ENCODE measurements at regions not wholly inside any gene's neighbourhood (a gene's known extent, or its start where the extent isn't known, plus 50 kb on each side); places are given as distances from the start of the nearest gene placed in this dataset.

DNA sequence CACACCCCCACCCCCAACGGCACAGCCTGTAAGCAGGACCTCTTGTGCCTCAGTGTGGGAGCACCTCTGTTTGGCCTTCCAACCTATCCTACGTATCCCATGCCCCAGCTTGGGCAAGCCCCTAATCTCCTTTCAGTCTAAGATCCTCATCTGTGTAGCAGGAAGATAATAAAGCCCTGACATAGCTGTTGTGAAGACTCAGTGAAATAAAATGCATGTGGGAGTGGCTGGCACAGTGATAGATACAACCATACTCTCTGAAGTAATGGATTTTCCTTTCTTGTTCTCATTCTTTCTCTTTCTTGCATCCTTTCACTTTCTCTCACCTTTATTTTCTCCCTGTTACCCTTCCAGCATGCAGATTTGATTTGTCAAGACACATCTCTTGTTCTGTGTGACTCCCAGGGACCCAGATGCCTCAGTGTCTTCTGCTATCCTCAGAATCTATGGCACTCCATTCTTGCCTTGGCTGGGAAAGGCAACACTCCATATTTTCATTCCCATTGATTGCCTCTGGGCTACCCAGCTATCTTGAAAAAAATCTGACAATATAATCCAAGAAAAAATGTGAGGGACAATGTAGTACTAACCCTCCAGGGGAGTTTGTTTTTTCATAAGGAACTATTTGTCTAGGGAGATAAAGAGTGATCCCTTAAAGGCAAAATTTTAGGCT is 207.2 kb upstream of the SETBP1 start:
- no peak for DNase-seq

- DNase-seq = no peak
Measured at GRCh38 chr18:44474067-44474411, 206.6 kb upstream of the SETBP1 start.

DNA sequence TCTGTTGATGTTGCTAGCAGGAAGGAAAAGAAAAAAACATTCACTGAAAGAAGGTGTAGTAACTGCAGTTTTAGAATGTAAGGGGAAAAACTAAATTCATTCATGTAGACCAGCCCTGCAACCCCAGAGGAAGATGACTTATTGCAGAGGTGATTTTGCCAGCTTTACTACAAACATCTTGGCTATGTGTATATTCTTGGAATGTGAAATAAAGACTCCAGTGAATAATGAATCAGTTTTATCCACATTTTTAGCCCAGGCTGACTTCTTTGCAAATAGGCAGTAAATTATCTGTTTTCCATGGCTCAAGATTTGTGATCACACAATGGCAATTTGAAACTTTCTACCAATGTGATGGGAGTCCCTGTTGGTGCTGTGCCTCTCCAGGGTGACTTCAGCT is 206.1 kb upstream of the SETBP1 start:
- no peak for DNase-seq

- DNase-seq = no peak
Measured at GRCh38 chr18:44482761-44483160, 197.9 kb upstream of the SETBP1 start.

DNA sequence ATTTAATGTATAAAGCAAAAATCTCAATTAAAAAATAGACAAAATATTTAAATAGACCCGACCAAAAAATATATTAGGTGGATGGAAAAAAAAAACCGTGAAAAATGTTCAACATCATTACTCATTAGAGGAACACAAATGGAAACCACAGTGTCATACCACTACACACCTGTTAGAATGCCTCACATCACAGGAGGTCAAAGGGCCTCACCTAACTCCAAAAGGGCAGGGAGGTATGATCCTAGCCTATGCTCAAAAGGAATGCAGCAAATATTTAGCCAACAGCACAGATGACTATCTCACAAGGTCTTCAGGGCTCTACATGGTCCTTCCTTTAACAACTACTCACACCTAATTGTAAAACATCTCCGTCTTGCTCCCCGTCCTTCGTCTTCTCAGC is 185.5 kb upstream of the SETBP1 start:
- DNase-seq = no peak

- DNase-seq = no peak
Measured at GRCh38 chr18:44497311-44497710, 183.4 kb upstream of the SETBP1 start.

DNA sequence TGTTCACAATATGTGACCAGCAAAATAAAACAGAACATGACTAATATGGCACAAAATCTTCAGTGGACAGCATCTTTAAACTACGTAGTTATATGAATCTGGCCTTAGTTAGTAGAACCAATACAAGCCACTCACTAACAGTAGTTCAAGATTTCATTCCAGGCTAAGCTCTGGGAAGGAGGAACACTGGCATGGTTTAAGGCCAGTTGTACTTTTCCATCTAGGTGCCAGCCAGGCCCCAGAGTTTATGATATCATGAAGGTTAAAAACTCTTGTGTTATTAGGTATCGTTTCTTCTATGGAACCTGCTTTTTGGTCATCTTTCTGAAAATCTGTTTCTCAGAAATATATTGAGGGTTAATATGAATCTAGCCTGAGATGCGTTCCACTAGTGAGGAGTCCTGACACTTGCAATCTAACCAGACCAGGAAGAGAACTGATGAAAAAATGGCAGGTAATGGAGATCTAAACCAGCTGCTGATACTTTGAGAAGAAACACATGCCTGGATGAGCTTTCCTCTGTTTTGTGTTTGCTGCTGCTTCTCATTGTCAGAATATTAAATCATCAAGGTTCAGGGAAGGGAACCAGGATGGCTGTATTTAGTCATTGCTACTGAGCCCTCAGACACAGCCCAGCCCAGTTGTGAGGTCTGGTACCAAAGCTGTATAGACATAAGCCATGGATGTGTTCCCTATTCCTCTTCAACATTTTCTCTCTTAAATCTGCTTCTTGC is 182.8 kb upstream of the SETBP1 start:
- DNase-seq = no peak

DNA sequence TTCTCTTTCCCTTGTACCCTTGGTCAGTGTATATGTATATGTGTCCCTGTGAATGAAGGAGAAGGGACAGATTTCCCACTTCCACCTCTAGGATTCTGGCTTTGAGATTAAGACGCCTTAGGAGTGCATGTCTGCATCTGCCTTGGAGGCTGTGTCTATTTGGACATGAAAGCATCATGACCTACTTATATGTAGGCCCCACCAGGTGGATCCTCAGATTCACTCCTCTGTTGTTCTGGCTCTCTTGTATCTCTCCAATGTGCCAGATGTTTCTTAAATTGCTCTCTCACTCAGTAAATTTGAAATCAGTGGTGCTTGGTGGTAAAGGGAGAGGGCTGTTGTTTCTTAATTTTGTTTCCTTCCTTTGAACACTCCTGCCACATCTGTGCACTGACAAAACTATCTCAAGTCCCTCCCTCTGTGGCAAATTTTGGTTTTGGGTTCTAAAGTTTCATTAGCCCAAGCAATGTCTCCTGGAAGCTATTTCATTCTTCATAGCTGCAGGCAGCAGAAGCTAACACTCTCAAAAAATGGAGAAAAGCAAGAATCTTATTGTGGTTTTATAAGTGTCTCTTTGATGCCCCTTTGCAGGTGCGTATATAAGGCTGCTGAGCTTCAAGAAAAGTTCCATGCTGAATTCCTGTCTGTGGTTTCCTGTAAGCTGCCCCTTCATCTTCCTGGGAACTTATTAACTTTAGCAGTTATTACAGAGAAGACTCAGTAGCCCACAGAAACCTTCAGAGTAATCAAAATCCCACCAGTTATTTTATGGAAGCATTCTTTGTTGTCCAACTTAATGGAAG is 179.7 kb upstream of the SETBP1 start:
- no peak for DNase-seq

GRCh38 chr18:44502221-44502620 is 178.5 kb upstream of the SETBP1 start:
- DNase-seq = no peak

GRCh38 chr18:44502790-44503189 is 177.9 kb upstream of the SETBP1 start:
- no peak for DNase-seq

DNA sequence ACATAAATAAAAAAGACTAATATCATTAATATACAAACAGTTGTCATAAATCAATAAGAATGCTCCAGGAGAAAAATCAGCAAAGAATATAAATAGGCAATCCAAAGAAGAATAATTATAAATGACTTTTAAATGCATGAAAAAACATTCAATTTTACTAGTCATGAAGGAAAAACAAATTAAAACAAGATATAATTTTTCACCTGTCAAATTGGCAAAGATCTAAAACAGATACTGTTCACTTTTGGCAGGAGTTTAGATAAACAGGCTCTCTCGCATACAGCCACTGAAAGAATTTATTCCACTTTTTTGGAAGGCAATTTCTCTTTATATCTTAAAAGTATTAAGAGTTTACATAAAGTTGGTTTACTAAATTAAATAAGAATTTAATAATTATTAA is 176.8 kb upstream of the SETBP1 start:
- no peak for DNase-seq

DNA sequence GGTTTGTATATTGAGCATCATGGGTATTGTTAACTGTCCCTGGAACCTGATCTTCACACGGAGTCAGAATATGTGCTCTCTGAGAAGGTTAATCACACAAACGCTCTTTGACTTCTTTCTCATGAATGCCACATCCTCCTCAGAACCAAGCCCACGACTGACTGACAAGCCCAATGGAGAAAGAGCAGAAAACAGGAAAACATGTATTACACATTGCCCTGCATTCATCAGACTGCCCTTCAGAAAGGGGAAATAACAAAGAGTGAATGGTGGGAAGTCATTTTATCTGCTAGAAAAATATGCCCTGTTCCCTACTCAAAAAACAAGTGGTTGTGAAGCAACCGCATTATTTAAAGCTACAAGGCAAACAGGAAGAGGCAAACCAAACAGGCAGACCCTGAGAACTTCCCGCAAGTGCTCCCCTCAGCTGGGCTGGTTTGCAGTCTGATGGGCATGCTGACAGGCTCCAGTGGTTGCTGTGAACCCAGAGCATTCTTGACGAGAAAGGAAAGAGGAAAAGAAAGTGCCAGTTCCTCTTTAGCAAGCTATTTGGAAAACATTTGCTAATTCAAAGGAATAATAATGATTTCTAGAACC is 172.9 kb upstream of the SETBP1 start:
- DNase-seq = no peak

GRCh38 chr18:44508474-44508873 is 172.2 kb upstream of the SETBP1 start:
- DNase-seq = no peak

GRCh38 chr18:44509048-44509447 is 171.6 kb upstream of the SETBP1 start:
- DNase-seq = no peak

DNA sequence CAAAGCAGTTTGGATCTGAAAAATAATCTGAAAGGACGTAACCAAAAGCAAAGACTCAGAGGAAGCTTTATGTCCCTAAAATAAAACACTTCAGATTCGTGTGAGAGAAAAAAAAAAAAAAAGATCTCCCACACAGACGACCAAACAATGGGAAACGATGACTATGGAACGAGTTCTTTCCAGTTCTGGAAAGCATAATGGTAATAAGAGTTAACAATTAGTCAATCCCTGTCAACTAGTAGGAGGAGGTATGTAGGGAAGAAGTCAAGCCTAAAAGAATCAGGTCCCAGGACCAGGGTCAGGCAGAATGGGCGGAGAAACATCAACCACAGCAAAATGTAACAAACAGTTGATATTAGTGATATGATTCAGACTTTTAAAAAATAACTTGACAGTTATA is 170.3 kb upstream of the SETBP1 start:
- no peak for DNase-seq

GRCh38 chr18:44513233-44513632 is 167.5 kb upstream of the SETBP1 start:
- no peak for DNase-seq

DNA sequence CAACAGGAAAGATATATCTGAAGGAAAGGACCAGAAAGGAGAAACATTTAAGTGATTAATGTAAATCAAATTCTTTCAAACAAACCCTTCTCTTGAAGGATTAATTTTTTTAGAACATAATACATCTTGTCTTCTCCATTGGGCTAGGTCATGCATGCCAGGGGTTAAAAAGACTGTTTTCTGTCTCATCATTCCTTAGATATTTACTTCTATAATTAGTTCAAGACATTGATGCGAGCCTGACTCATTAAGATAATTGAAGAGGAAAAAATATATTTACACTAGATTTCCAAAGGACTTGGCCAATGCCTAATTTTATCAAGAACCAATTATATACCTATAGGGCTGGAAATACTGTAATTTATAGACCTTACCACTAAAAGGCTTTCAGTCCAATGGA is 166.6 kb upstream of the SETBP1 start:
- DNase-seq = peak; percentile 13

GRCh38 chr18:44514766-44515165 is 165.9 kb upstream of the SETBP1 start:
- DNase-seq = no peak

DNA sequence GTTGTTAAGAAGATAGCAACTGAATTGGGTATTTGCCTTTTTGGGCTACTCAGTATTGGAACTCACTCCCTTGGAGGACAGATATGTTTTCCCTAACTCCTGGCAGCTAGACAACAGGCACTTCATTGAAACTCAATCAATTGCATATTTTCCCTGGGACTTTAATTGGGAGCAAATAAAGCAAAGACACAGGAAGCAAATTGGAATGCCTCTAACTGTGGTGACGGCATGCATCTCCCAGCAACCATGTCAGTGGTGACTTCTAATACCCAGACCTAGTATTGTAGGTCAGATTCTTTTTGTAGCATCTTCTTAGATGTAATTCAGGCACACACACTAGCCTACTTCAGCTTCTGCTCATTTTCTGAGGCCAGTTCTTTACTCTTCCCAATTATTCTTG is 164.2 kb upstream of the SETBP1 start:
- no peak for DNase-seq

DNA sequence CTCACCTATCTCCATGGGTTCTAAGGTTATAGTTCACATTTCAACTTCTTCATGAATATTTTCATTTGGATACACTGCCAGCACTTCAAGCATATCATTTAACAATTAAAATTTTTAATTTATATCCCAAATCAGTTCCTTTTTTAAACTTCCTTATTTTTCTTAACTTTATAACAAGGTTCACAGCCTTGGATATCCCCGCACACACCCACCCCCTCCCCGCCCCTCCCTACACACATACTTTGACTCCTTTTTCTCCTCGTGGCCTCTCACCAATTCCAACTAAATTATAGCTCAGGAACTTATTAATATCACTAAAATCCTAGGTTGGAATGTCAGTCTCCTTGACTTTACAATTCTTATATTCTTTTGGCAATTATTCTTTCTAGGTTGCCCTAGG is 163.6 kb upstream of the SETBP1 start:
- DNase-seq = no peak

DNA sequence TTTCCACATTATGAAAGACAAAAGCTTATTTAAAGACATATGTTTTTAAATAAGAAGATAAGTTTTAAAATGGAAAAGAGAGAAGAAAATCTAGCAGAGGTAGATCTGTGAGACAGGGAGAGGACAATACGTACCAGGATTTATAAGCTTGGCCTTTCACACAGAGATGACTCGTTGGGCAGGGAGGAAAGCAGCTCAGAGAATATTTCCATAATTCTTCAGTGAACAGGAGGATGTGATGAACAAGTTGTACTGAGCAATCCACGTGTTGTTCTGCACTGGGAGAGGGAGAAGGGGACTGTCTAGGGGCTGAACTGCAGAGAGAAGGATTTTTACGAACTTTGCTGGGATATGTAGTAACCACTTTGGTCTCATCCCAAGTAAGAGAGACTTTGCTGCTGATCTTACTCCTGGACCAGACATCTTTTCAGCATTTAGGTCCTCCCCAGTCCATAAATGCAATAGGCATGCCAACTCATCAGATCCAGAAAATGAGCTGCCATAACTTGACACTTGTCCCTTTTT is 162.5 kb upstream of the SETBP1 start:
- DNase-seq = no peak

GRCh38 chr18:44518666-44519065 is 162.0 kb upstream of the SETBP1 start:
- DNase-seq = no peak

GRCh38 chr18:44520981-44521667 is 159.6 kb upstream of the SETBP1 start:
- DNase-seq = no peak

All from NCI-H1436 treated with DMSO at 0.1 percent for 48 hours (cell line).